ENCODE measurements at regions not wholly inside any gene's neighbourhood (a gene's known extent, or its start where the extent isn't known, plus 50 kb on each side); places are given as distances from the start of the nearest gene placed in this dataset.
A peak's percentile ranks its signal among the peaks of the same experiment; 100 is the strongest.
"Not testable (repeated sequence)": the region's sequence is repeated elsewhere in the genome, so short reads cannot be mapped to it uniquely, and the experiment has no call there.

GRCh38 chr19:41495589-41495988 is 52.6 kb downstream of the ERICH4 start:
- no peak for DNase-seq

- no peak for DNase-seq
Observed at GRCh38 chr19:41499899-41500298, 56.9 kb downstream of the ERICH4 start.

GRCh38 chr19:41500443-41500842 is 57.5 kb downstream of the ERICH4 start:
- DNase-seq, result no peak

GRCh38 chr19:41501854-41502253 is 58.9 kb downstream of the ERICH4 start:
- no peak for DNase-seq

- DNase-seq, result no peak
Observed at GRCh38 chr19:41505105-41505504, 62.1 kb downstream of the ERICH4 start.

GRCh38 chr19:41510484-41510883 is 65.5 kb upstream of the CEACAM21 start:
- DNase-seq, result no peak

GRCh38 chr19:41511628-41512027 is 64.3 kb upstream of the CEACAM21 start:
- no peak for DNase-seq

GRCh38 chr19:41515015-41515652 is 60.8 kb upstream of the CEACAM21 start:
- DNase-seq, result no peak

GRCh38 chr19:41516292-41517171 is 59.4 kb upstream of the CEACAM21 start:
- DNase-seq, result not testable (repeated sequence)

- no peak for DNase-seq
Observed at GRCh38 chr19:41518141-41518540, 57.8 kb upstream of the CEACAM21 start.

GRCh38 chr19:41521138-41521930 is 54.6 kb upstream of the CEACAM21 start:
- DNase-seq, result peak; percentile 59

- DNase-seq, result peak; percentile 39
Observed at GRCh38 chr19:41521931-41522555, 53.9 kb upstream of the CEACAM21 start.

GRCh38 chr19:41525989-41526388 is 50.0 kb upstream of the CEACAM21 start:
- no peak for DNase-seq
